ENCODE measurements at regions not wholly inside any gene's neighbourhood (a gene's known extent, or its start where the extent isn't known, plus 50 kb on each side); places are given as distances from the start of the nearest gene placed in this dataset.

DNA sequence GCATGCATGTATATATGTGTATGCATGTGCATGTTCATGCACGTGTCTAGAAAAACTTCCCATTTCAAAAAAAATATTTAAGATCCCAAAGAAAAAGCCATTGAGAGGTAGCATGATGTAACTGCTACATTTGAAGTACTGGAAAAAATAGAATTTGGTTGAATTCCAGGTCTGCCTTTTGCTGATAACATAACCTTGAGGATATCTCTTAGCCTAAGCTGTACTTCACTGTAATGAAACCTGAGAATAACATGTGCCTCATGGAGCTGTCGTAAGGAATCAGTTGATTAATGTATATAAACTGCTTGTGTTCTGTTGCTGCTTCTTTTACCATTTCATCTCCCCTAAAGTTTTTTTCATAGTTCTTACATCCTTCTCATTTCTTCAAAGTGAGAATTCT, 351.8 kb downstream of the GRIA2 start:
- DNase-seq (ENCODE audit: low read depth): peak; percentile 7
- Histone ChIP-seq H3K4me3 (ENCODE audit: low read depth, low read length) (no peak overlapping the region), H3K36me3 (ENCODE audit: control insufficient read depth, insufficient read depth, low read length) (no peaks in the 10 kb centered on the region), H3K27me3 (ENCODE audit: control insufficient read depth, insufficient read depth, low read length) (no peaks in the 10 kb centered on the region)
- no peak for FAIRE-seq
- TF ChIP-seq, protein P1, sequence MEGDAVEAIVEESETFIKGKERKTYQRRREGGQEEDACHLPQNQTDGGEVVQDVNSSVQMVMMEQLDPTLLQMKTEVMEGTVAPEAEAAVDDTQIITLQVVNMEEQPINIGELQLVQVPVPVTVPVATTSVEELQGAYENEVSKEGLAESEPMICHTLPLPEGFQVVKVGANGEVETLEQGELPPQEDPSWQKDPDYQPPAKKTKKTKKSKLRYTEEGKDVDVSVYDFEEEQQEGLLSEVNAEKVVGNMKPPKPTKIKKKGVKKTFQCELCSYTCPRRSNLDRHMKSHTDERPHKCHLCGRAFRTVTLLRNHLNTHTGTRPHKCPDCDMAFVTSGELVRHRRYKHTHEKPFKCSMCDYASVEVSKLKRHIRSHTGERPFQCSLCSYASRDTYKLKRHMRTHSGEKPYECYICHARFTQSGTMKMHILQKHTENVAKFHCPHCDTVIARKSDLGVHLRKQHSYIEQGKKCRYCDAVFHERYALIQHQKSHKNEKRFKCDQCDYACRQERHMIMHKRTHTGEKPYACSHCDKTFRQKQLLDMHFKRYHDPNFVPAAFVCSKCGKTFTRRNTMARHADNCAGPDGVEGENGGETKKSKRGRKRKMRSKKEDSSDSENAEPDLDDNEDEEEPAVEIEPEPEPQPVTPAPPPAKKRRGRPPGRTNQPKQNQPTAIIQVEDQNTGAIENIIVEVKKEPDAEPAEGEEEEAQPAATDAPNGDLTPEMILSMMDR (IDR thresholded peaks at IDR 0.05; ENCODE audit: insufficient read depth, low read length, severe bottlenecking): no peak

DNA sequence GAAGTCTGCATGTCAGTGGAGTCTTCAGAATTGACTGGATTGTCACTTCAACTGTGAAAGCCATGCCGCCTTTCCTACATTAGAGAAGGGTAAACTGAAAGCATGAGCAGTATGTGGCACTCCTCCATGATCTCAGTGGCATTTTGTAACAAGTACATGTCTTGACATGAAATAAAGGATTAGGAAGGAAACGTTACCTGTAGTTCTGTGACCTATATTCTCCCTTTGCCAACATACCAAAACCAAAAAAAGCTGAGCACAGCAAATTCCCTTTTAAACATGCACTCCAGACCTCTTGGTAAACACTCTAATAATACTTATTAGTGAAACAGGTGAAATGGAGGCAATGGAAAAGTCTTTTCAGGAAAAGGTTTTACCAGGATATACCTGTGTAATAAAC, 344.2 kb downstream of the GRIA2 start:
- DNase-seq (ENCODE audit: low read depth) (peak; percentile 93), FAIRE-seq (no peak)
- Histone ChIP-seq H3K4me3 (ENCODE audit: low read depth, low read length) (no peak overlapping the region), H3K27me3 (ENCODE audit: control insufficient read depth, insufficient read depth, low read length) (no peaks in the 10 kb centered on the region), H3K36me3 (ENCODE audit: control insufficient read depth, insufficient read depth, low read length) (no peaks in the 10 kb centered on the region)
- TF ChIP-seq, protein P1 (IDR thresholded peaks at IDR 0.05; ENCODE audit: insufficient read depth, low read length, severe bottlenecking): no peak

DNA sequence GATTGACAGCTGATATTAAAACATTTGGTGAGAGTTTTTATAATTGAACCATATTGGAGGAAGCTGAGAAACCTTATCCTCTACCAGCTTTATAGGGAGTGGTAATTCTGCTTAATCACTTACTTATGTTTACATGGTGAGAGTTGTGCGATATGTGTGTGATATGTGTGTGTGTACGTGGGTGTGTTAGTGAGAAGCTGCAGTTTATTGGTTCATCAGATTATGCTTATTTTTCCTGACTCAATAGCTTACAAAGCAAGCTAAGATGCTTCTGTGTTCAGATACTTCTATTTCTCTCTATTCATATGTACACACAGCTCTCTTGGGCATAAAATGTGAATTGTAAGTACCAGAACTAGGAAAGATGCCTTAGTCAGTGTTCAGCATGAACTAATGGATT, 343.7 kb downstream of the GRIA2 start:
- Histone ChIP-seq H3K4me3 (ENCODE audit: low read depth, low read length) (no peak overlapping the region), H3K36me3 (ENCODE audit: control insufficient read depth, insufficient read depth, low read length) (no peaks in the 10 kb centered on the region), H3K27me3 (ENCODE audit: control insufficient read depth, insufficient read depth, low read length) (no peaks in the 10 kb centered on the region)
- TF ChIP-seq, protein P1 (IDR thresholded peaks at IDR 0.05; ENCODE audit: insufficient read depth, low read length, severe bottlenecking): no peak
- DNase-seq (ENCODE audit: low read depth) (peak; percentile 64), FAIRE-seq (no peak)

DNA sequence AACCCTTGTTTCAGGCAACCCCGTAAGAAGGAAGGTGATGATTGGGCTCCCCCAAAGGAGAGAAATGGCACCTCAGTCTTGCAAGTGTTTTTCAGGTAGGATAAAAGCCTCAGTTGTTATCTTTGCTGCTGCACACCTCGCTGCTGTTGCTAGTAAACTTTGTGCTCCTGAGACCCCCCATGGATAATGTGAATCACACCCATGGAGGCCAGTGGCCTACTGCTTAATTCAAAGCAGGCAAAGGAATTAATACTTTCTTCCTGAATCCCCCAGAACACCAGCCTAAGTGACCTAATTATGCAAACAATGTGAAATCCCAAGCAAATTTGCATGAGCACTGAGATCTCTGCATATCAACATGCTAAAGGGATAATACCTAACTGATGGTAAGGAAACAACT, 337.5 kb downstream of the GRIA2 start:
- TF ChIP-seq, protein P1 (IDR thresholded peaks at IDR 0.05; ENCODE audit: insufficient read depth, low read length, severe bottlenecking): no peak
- Histone ChIP-seq H3K27me3 (ENCODE audit: control insufficient read depth, insufficient read depth, low read length) (no peaks in the 10 kb centered on the region), H3K4me3 (ENCODE audit: low read depth, low read length) (no peak overlapping the region), H3K36me3 (ENCODE audit: control insufficient read depth, insufficient read depth, low read length) (no peaks in the 10 kb centered on the region)
- DNase-seq (ENCODE audit: low read depth) (no peak), FAIRE-seq (no peak)

DNA sequence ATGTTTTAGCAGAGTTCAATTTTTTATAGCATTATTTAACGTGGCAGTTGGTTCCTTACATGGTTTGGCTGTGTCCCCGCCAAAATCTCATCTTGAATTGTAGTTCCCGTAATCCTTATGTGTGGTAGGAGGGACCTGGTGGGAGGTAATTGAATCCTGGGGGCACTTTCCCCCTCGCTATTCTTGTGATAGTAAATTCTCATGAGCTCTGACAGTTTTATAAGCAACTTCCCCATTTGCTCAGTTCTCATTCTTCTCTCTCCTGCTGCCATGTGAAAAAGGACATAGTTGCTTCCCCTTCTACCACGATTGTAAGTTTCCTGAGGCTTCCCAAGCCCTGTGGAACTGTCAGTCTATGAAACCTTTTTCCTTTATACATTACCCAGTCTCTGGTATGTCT, 329.5 kb downstream of the GRIA2 start:
- TF ChIP-seq, protein P1 (IDR thresholded peaks at IDR 0.05; ENCODE audit: insufficient read depth, low read length, severe bottlenecking): no peak
- no peaks in the 10 kb centered on the region for H3K36me3 ChIP-seq (ENCODE audit: control insufficient read depth, insufficient read depth, low read length)
- H3K4me3 ChIP-seq (ENCODE audit: low read depth, low read length): no peak overlapping the region
- FAIRE-seq (no peak), DNase-seq (ENCODE audit: low read depth) (no peak)
- no peaks in the 10 kb centered on the region for H3K27me3 ChIP-seq (ENCODE audit: control insufficient read depth, insufficient read depth, low read length)

DNA sequence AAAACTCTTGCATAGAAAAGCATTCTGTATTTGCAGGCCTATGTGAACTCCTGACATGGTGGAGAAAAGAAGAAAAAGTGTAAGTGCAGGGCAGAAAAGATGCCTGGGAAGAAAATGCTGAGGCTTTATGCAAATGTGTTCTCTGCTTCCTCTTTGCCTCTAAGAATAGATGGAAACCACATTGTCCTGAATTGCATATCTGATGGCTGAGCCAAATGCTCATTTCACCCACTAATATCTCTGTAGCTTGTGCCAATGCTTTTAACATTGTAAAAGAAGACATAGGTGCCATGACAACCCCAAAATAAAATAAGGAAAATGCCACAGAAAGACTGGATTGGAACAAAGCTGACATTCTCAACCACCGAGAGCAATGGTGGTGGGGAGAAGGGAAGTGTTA, 307.4 kb downstream of the GRIA2 start:
- H3K36me3 ChIP-seq (ENCODE audit: control insufficient read depth, insufficient read depth, low read length): no peaks in the 10 kb centered on the region
- TF ChIP-seq, protein P1 (IDR thresholded peaks at IDR 0.05; ENCODE audit: insufficient read depth, low read length, severe bottlenecking): no peak
- H3K4me3 ChIP-seq (ENCODE audit: low read depth, low read length): no peak overlapping the region
- DNase-seq (ENCODE audit: low read depth) (no peak), FAIRE-seq (no peak)
- no peaks in the 10 kb centered on the region for H3K27me3 ChIP-seq (ENCODE audit: control insufficient read depth, insufficient read depth, low read length)

Measured in bronchial epithelial cell (primary cell).